NB4 (cell line): ENCODE measurements at regions not wholly inside any gene's neighbourhood (a gene's known extent, or its start where the extent isn't known, plus 50 kb on each side); places are given as distances from the start of the nearest gene placed in this dataset.

Source experiments
- CTCF ChIP-seq: IDR thresholded peaks from one replicate; pipeline ENCODE4 v1.5.1; 2012; ENCODE audit warnings: low read depth, low read length
- MYC ChIP-seq: IDR thresholded peaks from 2 replicates; pipeline ENCODE4 v1.6.1; 2011; ENCODE audit warnings: low read depth, low read length
- POLR2A ChIP-seq: IDR thresholded peaks from 2 replicates; pipeline ENCODE4 v1.6.1; 2011; ENCODE audit warnings: mild to moderate bottlenecking; ENCODE audit not compliant: insufficient read length; ENCODE audit errors: extremely low read depth
- TF ChIP-seq, protein P1 (sequence below): IDR thresholded peaks from 2 replicates; pipeline ENCODE4 v1.6.1; 2011; ENCODE audit warnings: low read depth, low read length

- TF ChIP-seq CTCF (no peak), POLR2A (no peak), MYC (no peak)
- TF ChIP-seq, protein P1, sequence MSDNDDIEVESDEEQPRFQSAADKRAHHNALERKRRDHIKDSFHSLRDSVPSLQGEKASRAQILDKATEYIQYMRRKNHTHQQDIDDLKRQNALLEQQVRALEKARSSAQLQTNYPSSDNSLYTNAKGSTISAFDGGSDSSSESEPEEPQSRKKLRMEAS: no peak
Measured at GRCh38 chr4:156330436-156331031, 376.9 kb upstream of the CTSO start.
